ENCODE measurements at regions not wholly inside any gene's neighbourhood (a gene's known extent, or its start where the extent isn't known, plus 50 kb on each side); places are given as distances from the start of the nearest gene placed in this dataset.

GRCh38 chr5:158127536-158127935 lies 268.6 kb upstream of the CLINT1 start:
- H3K4me1 ChIP-seq, result no peaks in the 10 kb centered on the region
- no peaks in the 10 kb centered on the region for H3K36me3 ChIP-seq
- intact Hi-C loops (cut with DNase I; ENCODE audit: low total_unique reads) (no loop called here), in situ Hi-C loops (cut with MboI; ENCODE audit: low sequenced_read_pairs in 4 of 4) (no loop called here)
- no peaks in the 10 kb centered on the region for H3K9me3 ChIP-seq
- H3K4me3 ChIP-seq, result no peak overlapping the region
- ATAC-seq (no peak), DNase-seq (no peak)
- no peak for TF ChIP-seq CTCF (IDR thresholded peaks at IDR 0.05 in 4 of 5, conservative IDR thresholded peaks at IDR 0.05 in 1 of 5)
- TF ChIP-seq POLR2A (IDR thresholded peaks at IDR 0.05), result no peak
- H3K27ac ChIP-seq, result no peak overlapping the region
- H3K27me3 ChIP-seq, result no peaks in the 10 kb centered on the region

GRCh38 chr5:158126442-158127405 lies 267.8 kb upstream of the CLINT1 start:
- Histone ChIP-seq H3K9me3 (no peaks in the 10 kb centered on the region), H3K4me1 (no peaks in the 10 kb centered on the region), H3K4me3 (no peak overlapping the region), H3K27ac (no peak overlapping the region), H3K36me3 (no peaks in the 10 kb centered on the region), H3K27me3 (no peaks in the 10 kb centered on the region)
- no peak for DNase-seq
- in situ Hi-C loops (cut with MboI; ENCODE audit: low sequenced_read_pairs in 4 of 4), result no loop called here
- no peak for ATAC-seq
- TF ChIP-seq CTCF (IDR thresholded peaks at IDR 0.05 in 4 of 5, conservative IDR thresholded peaks at IDR 0.05 in 1 of 5) (no peak), POLR2A (IDR thresholded peaks at IDR 0.05) (no peak)
- intact Hi-C loops (cut with DNase I; ENCODE audit: low total_unique reads), result no loop called here

GRCh38 chr5:158124606-158125316 lies 265.8 kb upstream of the CLINT1 start:
- H3K36me3 ChIP-seq, result no peaks in the 10 kb centered on the region
- intact Hi-C loops (cut with DNase I; ENCODE audit: low total_unique reads), result no loop called here
- no peaks in the 10 kb centered on the region for H3K9me3 ChIP-seq
- H3K4me3 ChIP-seq, result no peak overlapping the region
- in situ Hi-C loops (cut with MboI; ENCODE audit: low sequenced_read_pairs in 4 of 4), result no loop called here
- no peak for TF ChIP-seq POLR2A (IDR thresholded peaks at IDR 0.05)
- no peak for TF ChIP-seq CTCF (IDR thresholded peaks at IDR 0.05 in 4 of 5, conservative IDR thresholded peaks at IDR 0.05 in 1 of 5)
- no peak overlapping the region for H3K27ac ChIP-seq
- H3K4me1 ChIP-seq, result no peaks in the 10 kb centered on the region
- DNase-seq, result no peak
- no peak for ATAC-seq
- no peaks in the 10 kb centered on the region for H3K27me3 ChIP-seq

- in situ Hi-C loops (cut with MboI; ENCODE audit: low sequenced_read_pairs in 4 of 4), result no loop called here
- Histone ChIP-seq H3K4me3 (no peak overlapping the region), H3K9me3 (no peaks in the 10 kb centered on the region), H3K27ac (no peak overlapping the region), H3K36me3 (no peaks in the 10 kb centered on the region), H3K27me3 (no peaks in the 10 kb centered on the region), H3K4me1 (no peaks in the 10 kb centered on the region)
- ATAC-seq, result no peak
- TF ChIP-seq POLR2A (IDR thresholded peaks at IDR 0.05) (no peak), CTCF (IDR thresholded peaks at IDR 0.05 in 4 of 5, conservative IDR thresholded peaks at IDR 0.05 in 1 of 5) (no peak)
- intact Hi-C loops (cut with DNase I; ENCODE audit: low total_unique reads), result no loop called here
- DNase-seq, result no peak
Measured at GRCh38 chr5:158123595-158123994, 264.6 kb upstream of the CLINT1 start.

Measured in gastrocnemius medialis (tissue), 4 donors.